HG03097 (cell line): ENCODE measurements at regions not wholly inside any gene's neighbourhood (a gene's known extent, or its start where the extent isn't known, plus 50 kb on each side); places are given as distances from the start of the nearest gene placed in this dataset.

ENCODE experiments used
- ATAC-seq: cut with Tn5 transposase; IDR thresholded peaks from one replicate; pipeline ENCODE4 v1.9.1; 2021; ENCODE audit not compliant: unreplicated experiment, low FRiP score

DNA sequence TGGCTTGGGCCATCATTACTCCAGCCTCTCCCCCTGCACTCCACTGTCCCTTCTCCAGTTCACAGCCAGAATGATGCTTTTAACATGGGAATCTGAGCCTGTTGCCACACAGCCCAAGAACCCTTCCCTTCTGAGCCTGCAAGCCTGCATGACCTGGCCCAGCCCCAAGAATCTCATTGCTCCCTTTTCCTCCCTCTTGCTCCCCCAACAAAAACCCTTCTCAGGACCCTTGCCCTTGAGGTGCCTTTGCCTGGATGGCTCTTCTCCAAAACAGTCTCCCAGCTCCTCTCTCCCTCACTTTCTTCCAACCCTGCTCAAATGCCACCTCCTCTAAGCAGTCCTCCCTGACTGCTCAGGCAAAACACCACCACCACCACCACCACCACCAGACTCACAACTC lies 157.2 kb downstream of the ANKRD60 start:
- no peak for ATAC-seq

DNA sequence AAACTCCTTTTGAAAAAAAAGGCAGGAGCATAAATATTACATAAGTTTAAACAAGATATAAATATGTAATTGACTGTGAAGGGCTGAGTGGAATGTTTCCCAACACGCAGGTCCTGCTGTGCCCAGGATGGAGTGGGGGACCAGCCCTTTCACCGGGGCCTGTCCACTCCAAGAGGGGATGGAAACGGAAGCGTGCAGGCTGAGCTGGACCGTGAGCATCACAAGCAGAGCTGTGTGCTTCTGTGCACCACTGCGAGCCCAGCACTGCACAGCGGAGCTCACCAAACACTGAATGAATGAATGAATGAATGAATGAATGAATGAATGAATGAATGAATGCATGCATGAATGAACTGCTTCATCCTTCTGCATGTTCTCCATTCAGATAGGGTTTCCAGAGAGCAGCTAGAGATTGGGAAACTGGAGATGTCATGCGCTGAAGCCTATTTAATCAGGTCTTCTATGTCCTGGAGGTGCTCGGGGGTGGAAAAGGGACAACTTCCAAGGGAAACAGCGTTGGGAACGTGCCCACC lies 157.7 kb downstream of the ANKRD60 start:
- ATAC-seq: no peak

DNA sequence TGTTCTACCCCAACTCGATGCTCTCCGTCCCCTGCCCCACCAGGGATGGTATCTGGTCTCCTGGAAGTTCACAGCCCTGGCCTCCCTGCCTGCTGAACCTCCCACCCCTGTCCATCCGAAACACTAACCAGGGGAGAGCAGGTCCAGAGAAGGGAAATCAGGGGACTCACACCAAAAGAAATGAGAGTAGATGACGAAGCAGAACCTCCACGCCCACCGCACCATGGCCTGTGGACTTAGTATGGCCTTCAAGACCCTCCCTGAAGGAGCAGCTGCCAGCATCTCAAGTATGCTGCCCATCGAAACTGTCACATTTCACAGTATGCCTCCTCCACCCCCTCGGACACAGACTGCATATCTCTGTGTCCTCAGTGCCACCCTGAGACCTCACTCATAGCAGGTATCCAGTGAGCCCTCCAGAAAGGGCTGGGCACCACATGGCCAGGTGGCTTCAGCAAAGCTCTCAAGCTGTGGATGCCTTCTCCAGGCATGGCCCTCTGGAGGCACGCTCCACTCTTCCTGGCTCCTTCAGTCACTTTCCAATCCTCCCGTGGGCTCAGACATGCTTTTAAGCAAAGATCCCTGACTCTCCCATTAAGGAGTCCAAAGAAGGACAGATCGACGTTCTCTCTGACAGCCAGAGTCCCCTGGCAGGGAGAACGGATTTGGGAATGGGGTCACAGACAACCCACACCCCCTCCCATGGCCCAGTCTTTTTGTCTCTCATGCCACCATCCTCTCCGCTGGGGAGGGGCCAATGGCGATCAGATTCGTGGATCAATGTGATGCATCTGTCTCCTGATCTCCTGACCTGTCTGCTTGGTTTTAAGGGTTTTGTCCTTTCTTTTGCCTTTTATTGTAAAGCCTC lies 158.4 kb downstream of the ANKRD60 start:
- no peak for ATAC-seq

DNA sequence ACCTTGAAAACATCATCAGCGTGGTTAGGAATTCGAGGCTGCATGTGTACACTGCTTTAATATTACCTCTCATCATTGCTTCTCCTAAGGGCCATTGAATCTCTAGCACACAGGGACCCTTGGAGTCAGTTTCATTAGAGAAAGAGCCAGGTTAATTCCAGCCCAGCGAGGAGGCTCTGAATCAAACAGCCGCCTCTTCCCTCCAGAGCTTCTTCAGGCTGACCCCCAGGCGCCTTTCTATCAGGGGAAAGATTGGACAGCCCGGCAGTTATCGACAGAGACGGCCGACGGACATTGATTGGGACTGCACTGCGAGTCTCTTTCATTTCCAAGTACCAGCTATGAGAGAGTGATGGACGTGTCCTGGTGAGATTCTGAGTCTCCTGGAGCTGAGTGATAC lies 159.2 kb downstream of the ANKRD60 start:
- ATAC-seq: no peak

DNA sequence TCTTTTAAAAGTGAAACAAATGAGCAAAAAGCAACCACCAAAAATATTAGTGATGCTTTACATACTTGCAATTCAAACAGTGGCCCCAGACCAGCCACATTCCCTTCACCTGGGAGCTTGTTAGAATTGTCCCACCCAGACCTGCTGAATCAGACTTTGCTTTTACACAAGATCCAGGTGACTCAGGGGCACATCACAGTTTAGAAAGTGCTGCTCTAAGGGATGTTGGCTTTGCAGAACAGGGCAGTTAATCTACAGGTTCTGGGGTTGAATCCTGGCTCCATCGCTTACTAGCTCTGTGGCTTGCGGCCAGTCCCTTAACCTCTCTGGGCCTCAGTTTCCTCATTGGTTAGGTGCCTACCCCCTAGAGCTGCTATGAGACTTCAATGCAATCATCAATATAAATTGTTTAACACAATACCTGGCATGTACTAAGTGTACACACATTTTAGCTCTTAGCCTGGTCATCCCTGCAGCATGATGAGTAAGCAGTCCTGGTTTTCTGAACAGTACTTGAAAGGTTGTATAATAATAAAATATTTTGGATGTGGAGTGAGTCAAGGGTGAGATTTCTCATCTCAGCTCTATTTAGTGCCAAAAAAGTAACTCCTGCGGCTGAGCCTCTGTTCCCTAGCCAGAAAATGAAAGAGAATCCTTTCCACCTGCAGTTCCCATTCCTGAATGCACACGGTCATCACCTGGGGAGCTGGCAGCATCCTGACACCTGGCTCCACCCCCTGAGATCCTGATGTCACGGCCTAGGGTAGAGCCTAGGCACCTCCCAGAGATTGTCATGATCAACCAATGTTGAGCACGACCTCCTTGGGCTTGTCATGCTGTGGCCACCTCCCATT lies 162.7 kb downstream of the ANKRD60 start:
- no peak for ATAC-seq

DNA sequence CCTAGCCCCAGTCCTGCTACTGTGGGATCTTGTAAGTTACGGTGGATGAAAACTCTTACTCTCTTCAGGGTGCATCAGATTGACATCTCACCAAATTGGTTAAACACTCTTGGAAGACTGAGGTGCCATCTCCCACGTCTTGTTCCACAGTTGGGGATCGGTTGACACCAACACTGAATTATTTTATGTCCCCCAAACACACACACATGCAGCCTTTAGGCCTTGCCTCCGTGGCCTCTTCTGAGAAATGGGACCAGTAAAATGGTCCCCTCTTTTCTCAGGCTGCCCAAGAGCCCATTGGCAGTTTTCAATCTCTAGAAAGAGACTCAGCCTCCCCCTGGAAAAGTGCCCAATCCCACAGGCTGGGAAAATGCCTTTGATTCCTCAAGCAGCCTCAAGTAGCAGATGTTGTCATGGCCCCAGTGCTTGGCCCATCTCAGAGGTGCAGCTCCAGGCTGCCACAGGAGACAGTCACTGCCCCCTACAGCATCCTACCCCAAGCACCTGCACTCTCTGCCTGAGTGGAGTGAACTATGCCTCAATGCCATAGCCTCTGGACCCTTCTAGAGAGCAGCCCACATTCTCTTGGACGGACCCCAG lies 163.9 kb downstream of the ANKRD60 start:
- ATAC-seq: no peak

DNA sequence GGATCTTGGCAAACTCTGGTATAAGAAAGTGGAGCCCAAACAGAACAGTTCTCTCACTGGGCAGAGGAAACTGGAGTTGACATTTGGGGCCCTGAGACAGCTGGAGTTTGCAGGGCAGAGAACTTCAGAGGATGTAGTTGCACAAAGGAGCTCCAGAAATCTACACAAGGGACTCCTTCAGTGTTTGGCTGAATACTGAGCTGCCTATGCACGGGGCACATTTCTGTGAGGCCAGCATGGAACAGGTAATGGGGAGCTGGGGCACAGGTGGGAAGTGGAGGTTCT lies 169.3 kb downstream of the ANKRD60 start:
- ATAC-seq: no peak

DNA sequence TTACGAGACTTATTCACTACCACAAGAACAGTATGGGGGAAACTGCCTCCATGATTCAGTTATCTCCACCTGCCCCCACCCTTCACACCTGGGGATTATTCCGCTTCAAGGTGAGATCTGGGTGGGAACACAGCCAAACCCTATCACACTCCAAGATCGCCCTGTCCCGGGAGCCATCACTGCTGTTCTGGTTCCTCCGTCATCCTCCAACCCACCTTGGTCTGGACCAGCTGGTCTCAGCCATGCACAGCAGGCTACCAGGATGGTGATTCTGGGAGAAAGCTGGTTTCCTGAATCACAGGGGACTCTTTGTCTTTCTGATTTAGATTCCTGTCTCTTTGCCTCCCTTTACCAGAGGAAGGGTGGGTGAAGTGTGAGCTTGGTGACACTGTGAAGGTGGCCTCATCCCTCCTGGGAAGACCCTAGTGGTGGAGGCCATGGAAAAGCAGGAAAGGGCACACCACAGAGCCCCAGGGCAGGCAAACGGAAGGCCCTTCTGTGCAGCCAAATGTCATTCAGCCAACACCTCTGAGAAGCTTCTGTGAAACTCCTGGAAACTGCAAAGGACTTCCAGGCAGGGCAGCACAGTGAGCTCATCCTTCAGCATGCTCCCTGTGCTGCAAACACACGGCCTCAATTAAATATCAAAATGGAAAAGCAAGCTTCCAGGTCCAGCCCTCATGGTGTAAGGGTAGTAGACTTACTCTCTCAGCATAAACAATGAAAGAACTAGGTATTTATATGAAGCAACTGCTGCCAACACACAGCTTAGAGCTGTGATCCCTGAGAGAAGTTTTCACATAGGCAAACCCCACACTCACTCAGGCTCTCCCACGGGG lies 169.8 kb downstream of the ANKRD60 start:
- ATAC-seq: no peak

DNA sequence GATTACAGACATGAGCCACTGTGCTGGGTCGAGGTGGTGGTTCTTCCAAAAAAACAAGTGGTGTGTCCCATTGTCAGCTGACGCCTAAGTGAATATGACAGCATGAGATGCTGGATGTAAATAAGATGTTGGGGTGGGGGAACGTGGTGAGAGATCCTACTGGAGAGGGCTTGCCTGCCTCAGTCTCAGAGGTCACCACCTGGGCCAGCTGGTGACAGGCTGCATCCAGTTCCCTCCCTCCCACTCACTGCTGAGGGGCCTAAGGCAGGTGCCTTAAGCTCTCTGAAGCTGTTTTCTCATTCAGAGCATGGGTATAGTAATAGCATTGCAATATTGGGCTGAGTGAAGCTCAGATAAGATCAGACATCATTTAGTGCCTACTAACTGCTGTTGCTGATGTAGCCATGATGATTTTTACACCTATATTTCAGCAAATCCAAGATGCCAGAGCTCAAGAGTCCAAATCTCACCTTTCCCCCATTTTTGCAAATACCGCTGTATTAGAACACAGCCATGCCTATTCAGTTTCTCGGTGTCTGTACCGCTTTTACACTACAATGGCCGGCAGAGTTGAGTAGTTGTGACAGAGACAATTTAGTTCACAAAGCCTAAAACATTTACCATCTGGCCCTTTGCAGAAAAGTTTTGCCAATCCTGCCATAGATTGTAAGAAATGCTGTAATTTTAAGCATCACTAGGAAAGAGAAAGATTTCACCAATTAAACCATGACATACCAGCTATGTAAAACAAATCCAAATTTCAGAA lies 171.3 kb downstream of the ANKRD60 start:
- no peak for ATAC-seq

DNA sequence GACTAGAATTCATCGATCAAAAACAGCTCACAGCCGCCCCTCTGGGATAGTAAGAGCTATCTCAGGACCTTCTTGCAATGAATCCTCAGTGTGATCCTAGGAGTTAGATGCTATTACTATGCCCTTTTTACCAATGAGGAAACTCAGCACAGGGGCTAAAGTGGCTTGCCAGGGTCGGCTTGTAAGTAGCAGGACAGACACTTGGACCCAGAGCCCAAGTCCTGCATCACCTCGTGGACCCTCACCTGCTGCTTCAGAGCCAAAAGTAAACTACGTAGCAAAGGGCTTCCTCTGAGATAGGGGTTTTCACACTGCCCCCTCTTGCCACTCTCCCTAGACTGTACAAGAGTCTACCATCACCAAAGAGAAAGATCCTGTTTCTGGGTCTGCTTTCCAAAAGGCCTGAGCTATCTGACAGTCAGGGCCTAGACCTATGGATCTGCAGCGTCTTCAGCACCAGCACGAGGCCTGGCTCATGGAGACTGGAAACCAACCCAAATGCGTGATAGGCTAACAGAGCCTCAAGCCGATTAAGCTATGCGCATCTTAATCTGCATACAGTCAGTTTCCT lies 172.3 kb downstream of the ANKRD60 start:
- no peak for ATAC-seq

DNA sequence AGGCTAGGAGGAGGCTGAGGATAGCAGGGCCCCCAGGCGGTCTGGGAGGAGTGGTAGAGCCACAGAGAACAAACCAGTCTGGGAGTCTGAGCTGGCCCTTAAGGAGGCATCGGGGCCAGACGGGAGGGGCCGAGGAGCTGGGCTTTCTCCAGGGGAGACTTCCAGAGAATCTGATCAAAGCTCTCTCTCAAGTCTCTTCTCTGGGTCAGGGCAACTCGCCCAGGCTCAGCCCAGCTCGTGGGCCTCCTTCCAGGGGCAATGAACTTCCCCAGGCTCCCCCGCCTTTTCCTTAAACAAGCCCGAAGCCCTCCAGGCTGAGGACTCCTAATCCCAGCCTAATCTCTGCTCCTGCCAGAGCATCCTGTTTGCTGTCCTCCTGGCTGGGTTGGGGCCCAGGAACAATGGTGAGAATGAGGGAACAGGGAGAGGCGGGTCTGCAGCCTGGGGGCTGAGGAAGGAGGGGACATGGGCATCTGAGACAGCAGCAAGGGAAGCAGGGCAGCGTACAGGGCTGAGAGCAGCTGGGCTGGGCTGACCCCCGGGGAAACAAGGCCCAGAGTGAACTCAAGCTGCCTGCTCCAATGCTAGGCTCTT lies 173.6 kb downstream of the ANKRD60 start:
- ATAC-seq: no peak

DNA sequence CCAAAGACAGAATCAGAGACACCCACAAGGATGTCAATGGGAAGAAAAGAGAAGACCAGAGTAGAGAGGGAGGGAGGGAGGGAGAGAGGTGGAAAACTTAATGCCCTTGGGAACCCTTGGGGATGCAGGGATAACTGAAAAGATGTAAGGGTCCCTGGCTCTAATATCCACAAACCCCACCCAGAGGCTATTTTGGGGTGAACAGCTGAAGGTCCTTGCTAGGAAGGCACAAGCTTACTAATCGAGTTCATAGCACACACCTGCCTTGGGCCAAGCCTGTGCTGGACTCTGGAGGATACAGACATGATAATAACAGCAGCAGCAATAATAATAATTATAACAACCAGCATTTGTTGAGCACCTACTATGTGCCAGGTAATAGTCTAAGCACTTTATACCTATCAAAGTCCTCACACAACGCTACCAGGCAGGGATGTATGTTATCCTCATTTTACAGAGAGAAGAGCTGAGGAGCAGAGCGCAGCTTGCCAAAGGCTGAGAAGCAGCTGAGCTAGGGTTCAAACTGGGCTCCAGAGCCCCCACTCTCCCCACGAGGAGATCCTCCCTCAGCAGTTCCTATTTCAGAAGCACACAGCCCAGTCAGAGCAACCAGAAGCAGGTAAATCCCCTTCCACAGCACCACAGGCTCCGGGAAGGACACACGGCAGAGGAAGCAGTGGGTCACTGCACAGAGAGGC lies 174.2 kb downstream of the ANKRD60 start:
- no peak for ATAC-seq

DNA sequence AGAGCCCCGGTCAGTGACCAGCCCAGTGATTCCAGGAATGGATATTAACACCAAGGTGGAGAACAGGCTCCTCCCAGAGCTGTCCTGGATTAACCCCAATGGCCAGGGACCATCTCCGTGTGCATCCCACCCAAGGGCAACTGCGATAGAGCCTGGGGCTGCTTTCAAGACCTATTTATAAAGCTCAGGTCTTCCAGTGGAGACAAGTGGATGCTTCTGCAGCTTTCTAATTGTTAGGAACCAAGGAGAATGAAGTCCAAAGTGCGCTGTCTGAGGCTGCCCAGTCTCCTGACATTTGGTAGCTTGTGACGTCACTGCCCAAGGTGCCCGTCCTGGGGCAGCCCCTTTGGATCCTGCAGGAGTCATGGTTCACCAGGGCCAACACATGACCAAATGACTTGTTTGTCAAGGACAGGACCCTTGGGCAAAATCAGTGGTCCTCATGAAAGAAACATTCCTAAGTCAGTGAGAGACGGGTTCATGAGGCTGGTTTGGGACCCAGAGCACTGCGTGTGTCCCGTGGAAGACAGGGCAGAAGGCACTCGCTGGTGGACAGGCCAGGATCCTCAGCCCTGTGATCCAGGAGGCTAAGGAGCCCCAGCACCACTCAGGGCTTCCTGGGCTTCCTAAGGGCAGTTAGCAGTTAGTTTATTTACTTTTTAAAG lies 174.9 kb downstream of the ANKRD60 start:
- no peak for ATAC-seq

DNA sequence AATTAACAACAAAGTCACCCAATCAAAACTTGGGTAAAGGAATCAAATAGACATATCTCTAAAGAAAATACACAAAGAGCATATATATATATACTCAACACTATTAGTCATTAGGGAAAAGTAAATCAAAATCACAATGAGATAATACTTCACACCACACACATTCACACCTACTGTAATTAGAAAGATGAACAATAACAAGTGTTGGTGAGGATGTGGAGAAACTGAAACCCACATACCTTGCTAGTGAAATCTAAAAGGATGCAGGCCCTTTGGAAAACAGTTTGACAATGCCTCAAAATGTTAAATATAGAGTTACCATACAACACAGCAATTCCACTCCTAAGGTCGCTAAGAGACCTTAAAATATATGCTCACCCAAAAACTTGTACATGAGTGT lies 177.1 kb downstream of the ANKRD60 start:
- no peak for ATAC-seq

DNA sequence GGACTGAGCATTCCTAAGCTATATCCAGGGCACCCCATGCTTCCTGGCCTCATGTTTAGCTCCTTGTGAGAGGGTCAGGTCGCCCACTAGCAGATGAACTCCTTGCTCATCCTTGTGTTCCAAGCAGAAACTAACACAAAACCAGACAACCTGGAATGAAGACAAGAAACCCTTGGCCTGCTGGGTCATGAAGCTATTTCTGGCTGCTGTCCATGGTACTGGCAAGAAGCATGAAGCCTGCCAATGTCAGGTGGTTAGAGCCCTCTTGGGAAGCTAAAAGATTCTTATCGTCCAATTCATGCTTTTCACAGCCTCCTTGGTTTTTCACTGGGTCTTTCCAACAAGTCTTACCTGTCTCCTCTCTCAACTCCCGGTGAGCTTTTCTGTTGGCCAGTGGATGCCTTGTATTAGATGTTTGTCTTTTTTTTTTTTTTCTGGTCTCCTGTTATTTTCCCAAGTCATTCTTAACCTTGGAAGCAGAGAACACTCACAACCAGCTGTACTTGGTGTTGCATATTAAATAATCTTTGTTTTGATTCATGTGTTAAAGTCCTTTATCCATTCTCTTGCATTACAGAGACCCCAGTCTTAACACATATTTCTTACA lies 180.3 kb downstream of the ANKRD60 start:
- no peak for ATAC-seq

DNA sequence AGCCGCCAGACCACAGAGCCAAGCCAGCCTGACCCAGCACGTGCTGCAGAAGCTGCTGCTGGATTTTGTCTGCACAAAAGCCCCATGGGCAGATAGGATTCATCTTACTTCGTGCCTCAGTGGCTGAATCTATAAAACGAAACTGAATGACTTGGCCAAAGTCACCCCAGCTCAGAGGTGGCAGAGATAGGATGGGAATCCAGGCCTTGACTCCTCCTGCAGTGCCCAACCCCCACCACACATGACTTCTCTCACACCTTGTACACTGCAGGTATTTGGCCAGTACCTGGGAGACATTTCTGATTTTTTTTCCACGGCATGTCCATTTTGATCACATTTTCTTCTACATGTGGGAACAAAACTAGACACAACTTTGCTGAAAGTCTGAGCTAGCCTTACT lies 182.1 kb downstream of the ANKRD60 start:
- no peak for ATAC-seq

DNA sequence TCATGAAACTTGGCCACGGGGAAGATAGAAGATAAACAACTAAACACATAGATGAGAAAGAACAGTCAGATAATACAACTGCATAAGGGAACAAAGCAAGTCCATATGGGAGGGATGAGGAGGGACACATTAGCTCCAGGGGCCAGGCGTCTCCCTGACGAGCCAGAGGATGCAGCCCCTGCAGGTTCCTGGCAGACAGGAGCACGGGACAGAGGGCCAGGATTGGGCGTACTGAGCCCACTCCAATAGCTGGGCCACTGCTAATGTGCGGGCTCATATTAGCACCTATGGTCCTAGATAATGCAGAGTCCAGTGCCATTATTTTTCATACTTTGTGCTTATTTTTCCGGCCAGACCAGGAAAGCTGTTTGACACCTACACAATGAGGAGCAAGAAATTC lies 182.9 kb downstream of the ANKRD60 start:
- ATAC-seq: no peak
